DOHH2 (cell line): ENCODE measurements at regions not wholly inside any gene's neighbourhood (a gene's known extent, or its start where the extent isn't known, plus 50 kb on each side); places are given as distances from the start of the nearest gene placed in this dataset.

Experiments
- H3F3A ChIP-seq: fragments of 200-600 bp; sonication (generic), shearing (Covaris generic); 2 replicates; pipeline ENCODE4 v1.6.0; 2016; ENCODE audit warnings: antibody characterized with exemption, mild to moderate bottlenecking; ENCODE audit not compliant: control insufficient read depth, insufficient read depth
- H3K27ac ChIP-seq: fragments of 200-600 bp; sonication (generic); 2 replicates; pipeline ENCODE4 v1.5.1; 2014; ENCODE audit warnings: low read depth, mild to moderate bottlenecking, low read length, moderate library complexity
- H3K27me3 ChIP-seq: fragments of 200-600 bp; sonication (generic); 2 replicates; pipeline ENCODE4 v1.6.1; 2014; ENCODE audit warnings: mild to moderate bottlenecking, low read length, mixed read lengths; ENCODE audit not compliant: control insufficient read depth
- H3K36me3 ChIP-seq: fragments of 200-600 bp; sonication (generic); 2 replicates; pipeline ENCODE4 v1.6.1; 2014; ENCODE audit warnings: mild to moderate bottlenecking, low read length, moderate library complexity, mixed read lengths; ENCODE audit not compliant: control insufficient read depth
- H3K4me1 ChIP-seq: fragments of 200-600 bp; sonication (generic); 2 replicates; pipeline ENCODE4 v1.6.1; 2014; ENCODE audit warnings: mild to moderate bottlenecking, low read length, mixed read lengths; ENCODE audit not compliant: control insufficient read depth
- H3K4me2 ChIP-seq: fragments of 200-600 bp; sonication (generic); 2 replicates; pipeline ENCODE4 v1.6.0; 2014; ENCODE audit warnings: mild to moderate bottlenecking, low read length, moderate library complexity
- H3K4me3 ChIP-seq: fragments of 200-600 bp; sonication (generic); 2 replicates; pipeline ENCODE4 v1.5.1; 2014; ENCODE audit warnings: mild to moderate bottlenecking, low read length, mixed read lengths
- H3K79me2 ChIP-seq: fragments of 200-600 bp; sonication (generic); 2 replicates; pipeline ENCODE4 v1.6.1; 2014; ENCODE audit warnings: mild to moderate bottlenecking, low read length, mixed read lengths; ENCODE audit not compliant: control insufficient read depth
- H3K9me2 ChIP-seq: fragments of 200-600 bp; sonication (generic); replicated peaks from 2 replicates; pipeline ENCODE4 v1.6.1; 2014; ENCODE audit warnings: mild to moderate bottlenecking, low read length, mixed read lengths; ENCODE audit not compliant: control insufficient read depth
- H3K9me3 ChIP-seq: fragments of 200-600 bp; sonication (generic); 2 replicates; pipeline ENCODE4 v1.6.1; 2014; ENCODE audit warnings: antibody characterized with exemption, low read length, mixed read lengths; ENCODE audit not compliant: control insufficient read depth, insufficient read depth
- H4K20me1 ChIP-seq: fragments of 200-600 bp; sonication (generic); 2 replicates; pipeline ENCODE4 v1.6.0; 2014; ENCODE audit warnings: low read depth, mild to moderate bottlenecking, antibody characterized with exemption, low read length, moderate library complexity; ENCODE audit not compliant: control insufficient read depth, insufficient read depth
- EZH2phosphoT487 ChIP-seq: fragments of 200-600 bp; sonication (generic); IDR thresholded peaks from 2 replicates; pipeline ENCODE4 v1.6.1; 2017; ENCODE audit warnings: borderline replicate concordance, mild to moderate bottlenecking, antibody characterized with exemption, low read length, moderate library complexity, mixed read lengths
- TF ChIP-seq, protein P1 (sequence below): fragments of 200-600 bp; sonication (generic); IDR thresholded peaks from one replicate; pipeline ENCODE4 v1.5.1; 2014; ENCODE audit warnings: antibody characterized with exemption, mild to moderate bottlenecking, low read depth, low read length; ENCODE audit not compliant: poor library complexity, severe bottlenecking

- H3K9me3 ChIP-seq = no peaks in the 10 kb centered on the region
- H3K4me1 ChIP-seq = peaks cover 10% of the 10 kb centered on the region
- no peaks in the 10 kb centered on the region for H3K9me2 ChIP-seq
- no peak overlapping the region for H3K4me2 ChIP-seq
- H3K27ac ChIP-seq = no peak overlapping the region
- no peaks in the 10 kb centered on the region for H3F3A ChIP-seq
- no peak overlapping the region for H3K4me3 ChIP-seq
- H4K20me1 ChIP-seq = no peaks in the 10 kb centered on the region
- H3K79me2 ChIP-seq = no peaks in the 10 kb centered on the region
- no peaks in the 10 kb centered on the region for H3K36me3 ChIP-seq
- TF ChIP-seq EZH2phosphoT487 = no peak
- TF ChIP-seq, protein P1, sequence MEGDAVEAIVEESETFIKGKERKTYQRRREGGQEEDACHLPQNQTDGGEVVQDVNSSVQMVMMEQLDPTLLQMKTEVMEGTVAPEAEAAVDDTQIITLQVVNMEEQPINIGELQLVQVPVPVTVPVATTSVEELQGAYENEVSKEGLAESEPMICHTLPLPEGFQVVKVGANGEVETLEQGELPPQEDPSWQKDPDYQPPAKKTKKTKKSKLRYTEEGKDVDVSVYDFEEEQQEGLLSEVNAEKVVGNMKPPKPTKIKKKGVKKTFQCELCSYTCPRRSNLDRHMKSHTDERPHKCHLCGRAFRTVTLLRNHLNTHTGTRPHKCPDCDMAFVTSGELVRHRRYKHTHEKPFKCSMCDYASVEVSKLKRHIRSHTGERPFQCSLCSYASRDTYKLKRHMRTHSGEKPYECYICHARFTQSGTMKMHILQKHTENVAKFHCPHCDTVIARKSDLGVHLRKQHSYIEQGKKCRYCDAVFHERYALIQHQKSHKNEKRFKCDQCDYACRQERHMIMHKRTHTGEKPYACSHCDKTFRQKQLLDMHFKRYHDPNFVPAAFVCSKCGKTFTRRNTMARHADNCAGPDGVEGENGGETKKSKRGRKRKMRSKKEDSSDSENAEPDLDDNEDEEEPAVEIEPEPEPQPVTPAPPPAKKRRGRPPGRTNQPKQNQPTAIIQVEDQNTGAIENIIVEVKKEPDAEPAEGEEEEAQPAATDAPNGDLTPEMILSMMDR = no peak
- no peaks in the 10 kb centered on the region for H3K27me3 ChIP-seq
These were observed 95.0 kb upstream of the PPP2R5A start for GRCh38 chr1:212190169-212190568.

DNA sequence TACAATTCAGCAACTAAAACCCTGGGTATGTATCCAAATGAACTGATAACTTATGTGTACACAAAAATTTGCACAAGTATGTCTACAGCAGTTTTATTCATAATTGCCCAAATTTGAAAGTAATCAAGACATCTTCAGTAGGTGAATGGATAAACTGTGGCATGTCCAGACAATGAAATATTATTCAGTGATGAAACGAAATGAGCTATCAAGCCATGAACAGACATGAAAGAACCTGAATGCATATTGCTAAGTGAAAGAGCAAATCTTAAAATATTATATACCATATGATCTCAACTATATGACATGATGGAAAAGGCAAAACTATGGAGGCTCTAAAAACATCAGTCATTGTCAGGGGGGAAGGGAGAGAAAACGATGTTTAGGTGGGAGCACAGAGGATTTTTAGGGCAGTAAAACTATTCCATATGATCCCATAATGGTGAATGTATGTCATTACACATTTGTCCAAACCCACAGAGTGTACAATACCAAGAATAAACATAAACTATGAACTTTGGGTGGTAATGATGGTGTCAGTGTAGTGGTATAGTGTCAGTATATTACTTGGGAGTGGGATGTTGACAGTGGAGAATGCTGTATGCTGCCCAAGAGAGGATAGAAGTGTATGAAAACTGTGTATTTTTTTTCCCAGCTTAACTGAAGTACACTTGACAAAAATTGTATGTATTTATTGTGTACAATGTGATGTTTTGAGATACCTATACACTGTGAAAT is 92.8 kb upstream of the PPP2R5A start:
- no peaks in the 10 kb centered on the region for H4K20me1 ChIP-seq
- H3K27ac ChIP-seq = no peak overlapping the region
- TF ChIP-seq, protein P1 = no peak
- TF ChIP-seq EZH2phosphoT487 = no peak
- H3K9me2 ChIP-seq = no peaks in the 10 kb centered on the region
- H3F3A ChIP-seq = no peaks in the 10 kb centered on the region
- H3K4me3 ChIP-seq = no peak overlapping the region
- H3K36me3 ChIP-seq = no peaks in the 10 kb centered on the region
- H3K79me2 ChIP-seq = no peaks in the 10 kb centered on the region
- no peaks in the 10 kb centered on the region for H3K9me3 ChIP-seq
- no peak overlapping the region for H3K4me2 ChIP-seq
- no peaks in the 10 kb centered on the region for H3K27me3 ChIP-seq
- H3K4me1 ChIP-seq = no peaks in the 10 kb centered on the region

DNA sequence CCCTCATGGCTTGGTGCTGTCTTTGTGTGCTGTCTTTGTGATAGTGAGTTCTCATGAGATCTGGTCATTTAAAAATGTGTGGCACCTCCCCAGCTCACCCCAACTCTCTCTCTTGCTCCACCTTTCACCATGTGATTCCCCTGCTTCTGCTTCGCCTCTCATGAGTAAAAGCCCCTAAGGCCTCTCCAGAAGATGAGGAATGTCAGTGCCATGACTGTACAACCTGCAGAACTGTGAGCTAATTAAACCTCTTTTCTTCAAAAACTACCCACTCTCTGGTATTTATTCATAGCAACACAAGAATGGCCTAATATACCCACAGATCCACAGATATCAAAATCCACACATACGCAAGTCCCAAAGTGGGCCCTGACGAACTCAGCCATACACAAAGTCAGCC is 88.9 kb upstream of the PPP2R5A start:
- no peak overlapping the region for H3K4me3 ChIP-seq
- no peaks in the 10 kb centered on the region for H3K9me3 ChIP-seq
- no peak overlapping the region for H3K27ac ChIP-seq
- no peaks in the 10 kb centered on the region for H3K79me2 ChIP-seq
- no peaks in the 10 kb centered on the region for H3K27me3 ChIP-seq
- H4K20me1 ChIP-seq = no peaks in the 10 kb centered on the region
- TF ChIP-seq EZH2phosphoT487 = no peak
- TF ChIP-seq, protein P1 = no peak
- H3K9me2 ChIP-seq = no peaks in the 10 kb centered on the region
- H3K36me3 ChIP-seq = no peaks in the 10 kb centered on the region
- H3F3A ChIP-seq = no peaks in the 10 kb centered on the region
- H3K4me2 ChIP-seq = no peak overlapping the region
- no peaks in the 10 kb centered on the region for H3K4me1 ChIP-seq
